Upper lobe of right lung (tissue), 1 donor: ENCODE measurements at regions not wholly inside any gene's neighbourhood (a gene's known extent, or its start where the extent isn't known, plus 50 kb on each side); places are given as distances from the start of the nearest gene placed in this dataset.

Source experiments
- ATAC-seq: fragments of 200-7000 bp; cut with Tn5 transposase; one replicate; pipeline ENCODE4 v1.9.1; 2020; ENCODE audit warnings: mild to moderate bottlenecking, moderate library complexity
- DNase-seq: peaks from one replicate; pipeline ENCODE4 v3.0.0-alpha.2; 2020
- H3K27ac ChIP-seq: fragments of 200-600 bp; one replicate; pipeline ENCODE4 v1.8.0; 2022
- H3K27me3 ChIP-seq: fragments of 200-600 bp; one replicate; pipeline ENCODE4 v1.8.0; 2022; ENCODE audit warnings: mild to moderate bottlenecking
- H3K36me3 ChIP-seq: fragments of 200-600 bp; one replicate; pipeline ENCODE4 v1.8.0; 2022
- H3K4me1 ChIP-seq: fragments of 200-600 bp; one replicate; pipeline ENCODE4 v1.8.0; 2022
- H3K4me3 ChIP-seq: fragments of 200-600 bp; one replicate; pipeline ENCODE4 v1.8.0; 2022; ENCODE audit warnings: mild to moderate bottlenecking
- H3K9me3 ChIP-seq: fragments of 200-600 bp; one replicate; pipeline ENCODE4 v1.8.0; 2022
- CTCF ChIP-seq: fragments of 200-600 bp; IDR thresholded peaks from one replicate; pipeline ENCODE4 v1.8.0; 2022; ENCODE audit warnings: antibody characterized with exemption
- intact Hi-C: fragments of 100-400 bp; cut with DNase I; formaldehyde crosslinking; loops from one replicate; pipeline ENCODE4 v1.11.0; 2022
- donor health status: DM: no; HTN: yes; CAD: no; lungs with severe emphysema.

DNA sequence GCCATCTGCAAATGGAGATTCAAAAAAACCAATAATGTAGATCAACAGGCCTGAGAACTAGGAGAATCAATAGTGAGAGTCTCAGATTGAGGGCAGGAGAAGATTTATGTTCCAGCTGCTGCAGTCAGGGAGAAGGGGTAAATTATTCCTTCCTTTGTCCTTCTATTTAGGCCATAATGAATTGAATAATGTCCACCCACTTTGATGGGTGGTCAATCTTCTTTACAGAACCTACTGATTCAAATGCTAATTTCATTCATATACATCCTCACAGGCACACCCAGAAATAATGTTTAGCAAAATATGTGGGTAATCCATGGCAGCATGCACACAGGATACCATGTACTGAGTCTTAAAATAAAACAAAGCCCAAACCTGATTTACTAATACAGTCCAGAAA lies 695.3 kb upstream of the REG3G start:
- DNase-seq (no peak), ATAC-seq (no peak)
- Histone ChIP-seq H3K27ac (no peak overlapping the region), H3K36me3 (no peaks in the 10 kb centered on the region), H3K9me3 (no peaks in the 10 kb centered on the region), H3K27me3 (no peaks in the 10 kb centered on the region), H3K4me3 (no peak overlapping the region), H3K4me1 (no peaks in the 10 kb centered on the region)
- TF ChIP-seq CTCF = no peak
- intact Hi-C loops = no loop called here

DNA sequence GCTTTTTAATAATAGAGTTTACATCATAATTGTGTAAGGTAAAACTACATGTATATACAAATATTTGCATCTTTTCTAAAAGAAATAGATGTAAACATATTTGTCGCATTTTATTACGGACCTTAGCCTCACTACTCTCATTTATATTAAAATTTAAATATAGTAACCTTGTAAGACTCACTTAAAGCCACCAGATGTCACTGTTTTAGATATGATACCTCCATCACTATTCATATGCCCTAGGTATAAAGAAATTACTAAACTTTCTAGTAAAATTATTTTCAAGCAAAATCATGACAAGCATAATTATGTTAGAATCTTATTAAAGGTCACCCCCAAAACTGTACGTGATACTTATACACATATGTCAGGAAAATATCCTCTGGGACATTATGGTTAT lies 674.3 kb upstream of the REG3G start:
- Histone ChIP-seq H3K4me1 (no peaks in the 10 kb centered on the region), H3K27me3 (no peaks in the 10 kb centered on the region), H3K36me3 (no peaks in the 10 kb centered on the region), H3K27ac (no peak overlapping the region), H3K4me3 (no peak overlapping the region), H3K9me3 (no peaks in the 10 kb centered on the region)
- intact Hi-C loops = no loop called here
- peak; percentile 24 for TF ChIP-seq CTCF
- no peak for DNase-seq
- ATAC-seq = no peak

GRCh38 chr2:78353168-78353567 lies 672.3 kb upstream of the REG3G start:
- no peak for TF ChIP-seq CTCF
- DNase-seq = no peak
- Histone ChIP-seq H3K4me3 (no peak overlapping the region), H3K4me1 (no peaks in the 10 kb centered on the region), H3K36me3 (no peaks in the 10 kb centered on the region), H3K27me3 (no peaks in the 10 kb centered on the region), H3K27ac (no peak overlapping the region), H3K9me3 (no peaks in the 10 kb centered on the region)
- ATAC-seq = no peak
- intact Hi-C loops = no loop called here

DNA sequence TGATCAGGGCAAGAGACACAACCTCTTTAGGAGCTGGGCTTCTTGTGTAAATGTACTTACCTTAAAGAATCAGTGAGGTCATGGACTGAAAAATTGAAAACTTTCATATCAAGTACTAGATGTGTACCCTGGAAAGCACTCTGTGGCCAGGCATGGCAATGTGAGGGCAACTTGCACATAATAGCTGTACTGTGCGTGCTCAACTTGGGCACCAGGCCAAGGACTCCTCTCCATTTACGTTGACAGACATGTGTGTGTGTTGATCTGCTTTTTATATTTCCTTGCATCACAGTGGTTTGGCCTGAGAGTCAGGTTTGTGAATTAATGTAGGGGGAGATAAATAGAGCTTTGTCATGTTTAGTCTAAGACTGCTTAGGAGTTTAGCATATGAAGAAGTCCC lies 669.5 kb upstream of the REG3G start:
- H3K36me3 ChIP-seq = no peaks in the 10 kb centered on the region
- no peaks in the 10 kb centered on the region for H3K27me3 ChIP-seq
- no peaks in the 10 kb centered on the region for H3K4me1 ChIP-seq
- H3K9me3 ChIP-seq = no peaks in the 10 kb centered on the region
- DNase-seq (no peak), ATAC-seq (no peak)
- H3K4me3 ChIP-seq = no peak overlapping the region
- intact Hi-C loops = no loop called here
- no peak overlapping the region for H3K27ac ChIP-seq
- TF ChIP-seq CTCF = no peak

GRCh38 chr2:78383576-78383975 lies 641.9 kb upstream of the REG3G start:
- no peaks in the 10 kb centered on the region for H3K27me3 ChIP-seq
- intact Hi-C loops = no loop called here
- H3K9me3 ChIP-seq = no peaks in the 10 kb centered on the region
- H3K27ac ChIP-seq = no peak overlapping the region
- no peak for ATAC-seq
- no peak for TF ChIP-seq CTCF
- DNase-seq = no peak
- H3K4me3 ChIP-seq = no peak overlapping the region
- H3K36me3 ChIP-seq = no peaks in the 10 kb centered on the region
- no peaks in the 10 kb centered on the region for H3K4me1 ChIP-seq

GRCh38 chr2:78397198-78397597 lies 628.3 kb upstream of the REG3G start:
- no peaks in the 10 kb centered on the region for H3K9me3 ChIP-seq
- intact Hi-C loops = no loop called here
- H3K4me3 ChIP-seq = no peak overlapping the region
- no peaks in the 10 kb centered on the region for H3K4me1 ChIP-seq
- no peaks in the 10 kb centered on the region for H3K27me3 ChIP-seq
- no peak for ATAC-seq
- no peak for DNase-seq
- H3K36me3 ChIP-seq = no peaks in the 10 kb centered on the region
- TF ChIP-seq CTCF = no peak
- no peak overlapping the region for H3K27ac ChIP-seq
